ENCODE measurements at regions not wholly inside any gene's neighbourhood (a gene's known extent, or its start where the extent isn't known, plus 50 kb on each side); places are given as distances from the start of the nearest gene placed in this dataset.

GRCh38 chr10:27451054-27451453 is 53.0 kb upstream of the RAB18 start:
- Histone ChIP-seq H3K9ac (ENCODE audit: low read depth in 2 of 2, low read length in 2 of 2) (no peak overlapping the region), H3K4me3 (no peak overlapping the region), H3K36me3 (no peaks in the 10 kb centered on the region), H3K4me1 (no peaks in the 10 kb centered on the region), H3K27me3 (no peaks in the 10 kb centered on the region), H3K9me3 (no peaks in the 10 kb centered on the region), H3K27ac (no peak overlapping the region)
- no peak for DNase-seq
- intact Hi-C loops (cut with DNase I) = no loop called here
- no peak for TF ChIP-seq CTCF (IDR thresholded peaks at IDR 0.05)

- Histone ChIP-seq H3K27ac (no peak overlapping the region), H3K9ac (ENCODE audit: low read depth in 2 of 2, low read length in 2 of 2) (no peak overlapping the region), H3K4me1 (no peaks in the 10 kb centered on the region), H3K36me3 (no peaks in the 10 kb centered on the region), H3K9me3 (no peaks in the 10 kb centered on the region), H3K27me3 (no peaks in the 10 kb centered on the region), H3K4me3 (no peak overlapping the region)
- DNase-seq = no peak
- no peak for TF ChIP-seq CTCF (IDR thresholded peaks at IDR 0.05)
- intact Hi-C loops (cut with DNase I) = no loop called here
These were observed 53.9 kb upstream of the RAB18 start for GRCh38 chr10:27450225-27450624.

- Histone ChIP-seq H3K4me3 (no peak overlapping the region), H3K36me3 (no peaks in the 10 kb centered on the region), H3K4me1 (no peaks in the 10 kb centered on the region), H3K27ac (no peak overlapping the region), H3K9ac (ENCODE audit: low read depth in 2 of 2, low read length in 2 of 2) (no peak overlapping the region), H3K9me3 (no peaks in the 10 kb centered on the region), H3K27me3 (no peaks in the 10 kb centered on the region)
- no peak for TF ChIP-seq CTCF (IDR thresholded peaks at IDR 0.05)
- intact Hi-C loops (cut with DNase I) = loop anchor here (5.0 kb wide), 1 partner anchor 208 kb away; no protein-coding TSS in a partner anchor
- DNase-seq = no peak
These were observed 54.5 kb upstream of the RAB18 start for GRCh38 chr10:27449571-27449970.

GRCh38 chr10:27448921-27449320 is 55.2 kb upstream of the RAB18 start:
- Histone ChIP-seq H3K9ac (ENCODE audit: low read depth in 2 of 2, low read length in 2 of 2) (no peak overlapping the region), H3K9me3 (no peaks in the 10 kb centered on the region), H3K4me3 (no peak overlapping the region), H3K27me3 (no peaks in the 10 kb centered on the region), H3K27ac (no peak overlapping the region), H3K4me1 (no peaks in the 10 kb centered on the region), H3K36me3 (no peaks in the 10 kb centered on the region)
- no peak for DNase-seq
- no peak for TF ChIP-seq CTCF (IDR thresholded peaks at IDR 0.05)
- intact Hi-C loops (cut with DNase I) = loop anchor here (5.0 kb wide), 1 partner anchor 208 kb away; no protein-coding TSS in a partner anchor

- H3K4me1 ChIP-seq = no peaks in the 10 kb centered on the region
- H3K4me3 ChIP-seq = no peak overlapping the region
- H3K27ac ChIP-seq = no peak overlapping the region
- H3K9ac ChIP-seq (ENCODE audit: low read depth in 2 of 2, low read length in 2 of 2) = no peak overlapping the region
- H3K27me3 ChIP-seq = no peaks in the 10 kb centered on the region
- intact Hi-C loops (cut with DNase I) = loop anchor here (5.0 kb wide), 1 partner anchor 210 kb away; no protein-coding TSS in a partner anchor
- no peaks in the 10 kb centered on the region for H3K9me3 ChIP-seq
- no peak for DNase-seq
- TF ChIP-seq CTCF (IDR thresholded peaks at IDR 0.05) = no peak
- no peaks in the 10 kb centered on the region for H3K36me3 ChIP-seq
These were observed 56.6 kb upstream of the RAB18 start for GRCh38 chr10:27447540-27447939.
